ENCODE measurements at regions not wholly inside any gene's neighbourhood (a gene's known extent, or its start where the extent isn't known, plus 50 kb on each side); places are given as distances from the start of the nearest gene placed in this dataset.

DNA sequence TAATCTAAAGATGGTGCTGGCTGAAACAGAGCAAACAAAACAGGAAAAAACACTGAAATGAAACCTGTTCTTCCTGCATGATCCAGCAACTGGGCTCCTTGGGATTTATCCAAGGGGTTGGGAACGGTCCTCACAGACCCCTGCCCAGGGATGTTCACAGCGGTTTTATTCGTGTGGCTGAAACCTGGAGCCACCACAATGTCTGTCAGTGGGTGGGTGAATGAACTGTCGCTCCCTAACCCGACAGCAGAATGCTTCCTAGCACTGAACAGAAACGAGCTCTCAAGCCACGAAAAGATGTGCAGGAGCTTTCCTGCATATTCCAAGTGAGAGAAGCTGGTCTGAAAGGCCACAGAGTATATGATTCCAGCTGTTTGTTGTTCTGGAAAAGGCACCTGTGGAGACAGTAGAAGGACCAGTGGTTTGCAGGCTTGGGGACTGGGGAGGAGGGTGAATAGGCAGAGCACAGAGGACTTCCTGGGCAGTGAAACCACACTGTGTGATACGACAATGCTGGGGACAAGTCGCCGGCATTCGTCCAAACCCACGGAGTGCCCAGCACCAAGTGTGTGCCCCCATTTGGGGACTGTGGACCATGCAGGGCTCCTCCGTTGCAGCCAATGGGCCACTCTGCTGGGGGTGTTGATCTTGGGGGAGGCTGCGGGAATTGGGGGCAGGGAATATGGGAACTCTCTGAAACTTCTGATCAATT is 73.9 kb downstream of the TEX29 start:
- Histone ChIP-seq H3K27me3 (ENCODE audit: control insufficient read depth, insufficient read depth, low read length) (no peaks in the 10 kb centered on the region), H3K4me1 (ENCODE audit: control insufficient read depth, extremely low read depth, insufficient read depth, low read length) (no peaks in the 10 kb centered on the region), H3K9ac (ENCODE audit: insufficient read depth, low read length) (no peak overlapping the region), H3K79me2 (ENCODE audit: control insufficient read depth, insufficient read depth, low read length) (no peaks in the 10 kb centered on the region), H3K9me3 (ENCODE audit: control insufficient read depth, insufficient read depth, low read depth, low read length) (no peaks in the 10 kb centered on the region), H4K20me1 (ENCODE audit: control insufficient read depth, extremely low read depth, insufficient read depth, low read length) (no peaks in the 10 kb centered on the region), H3K36me3 (ENCODE audit: control insufficient read depth, insufficient read depth, low read length) (no peaks in the 10 kb centered on the region), H3K4me2 (ENCODE audit: extremely low read depth, insufficient read depth, low read length) (no peak overlapping the region), H3K27ac (ENCODE audit: insufficient read depth, low read length) (no peak overlapping the region), H2AFZ (ENCODE audit: low read length) (no peak overlapping the region), H3K4me3 (replicated peaks in 1 of 4; ENCODE audit: control extremely low read depth in 1 of 4, insufficient read depth in 1 of 4, low read depth in 3 of 4, low read length in 4 of 4) (no peak overlapping the region)
- DNase-seq (ENCODE audit: low read depth in 2 of 2): no peak
- TF ChIP-seq EZH2 (IDR thresholded peaks at IDR 0.05; ENCODE audit: low read length, missing control alignments): no peak
- TF ChIP-seq, protein P1, sequence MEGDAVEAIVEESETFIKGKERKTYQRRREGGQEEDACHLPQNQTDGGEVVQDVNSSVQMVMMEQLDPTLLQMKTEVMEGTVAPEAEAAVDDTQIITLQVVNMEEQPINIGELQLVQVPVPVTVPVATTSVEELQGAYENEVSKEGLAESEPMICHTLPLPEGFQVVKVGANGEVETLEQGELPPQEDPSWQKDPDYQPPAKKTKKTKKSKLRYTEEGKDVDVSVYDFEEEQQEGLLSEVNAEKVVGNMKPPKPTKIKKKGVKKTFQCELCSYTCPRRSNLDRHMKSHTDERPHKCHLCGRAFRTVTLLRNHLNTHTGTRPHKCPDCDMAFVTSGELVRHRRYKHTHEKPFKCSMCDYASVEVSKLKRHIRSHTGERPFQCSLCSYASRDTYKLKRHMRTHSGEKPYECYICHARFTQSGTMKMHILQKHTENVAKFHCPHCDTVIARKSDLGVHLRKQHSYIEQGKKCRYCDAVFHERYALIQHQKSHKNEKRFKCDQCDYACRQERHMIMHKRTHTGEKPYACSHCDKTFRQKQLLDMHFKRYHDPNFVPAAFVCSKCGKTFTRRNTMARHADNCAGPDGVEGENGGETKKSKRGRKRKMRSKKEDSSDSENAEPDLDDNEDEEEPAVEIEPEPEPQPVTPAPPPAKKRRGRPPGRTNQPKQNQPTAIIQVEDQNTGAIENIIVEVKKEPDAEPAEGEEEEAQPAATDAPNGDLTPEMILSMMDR (conservative IDR thresholded peaks at IDR 0.05 in 1 of 2, IDR thresholded peaks at IDR 0.05 in 1 of 2; ENCODE audit: low read depth in 1 of 2, low read length in 2 of 2): no peak

DNA sequence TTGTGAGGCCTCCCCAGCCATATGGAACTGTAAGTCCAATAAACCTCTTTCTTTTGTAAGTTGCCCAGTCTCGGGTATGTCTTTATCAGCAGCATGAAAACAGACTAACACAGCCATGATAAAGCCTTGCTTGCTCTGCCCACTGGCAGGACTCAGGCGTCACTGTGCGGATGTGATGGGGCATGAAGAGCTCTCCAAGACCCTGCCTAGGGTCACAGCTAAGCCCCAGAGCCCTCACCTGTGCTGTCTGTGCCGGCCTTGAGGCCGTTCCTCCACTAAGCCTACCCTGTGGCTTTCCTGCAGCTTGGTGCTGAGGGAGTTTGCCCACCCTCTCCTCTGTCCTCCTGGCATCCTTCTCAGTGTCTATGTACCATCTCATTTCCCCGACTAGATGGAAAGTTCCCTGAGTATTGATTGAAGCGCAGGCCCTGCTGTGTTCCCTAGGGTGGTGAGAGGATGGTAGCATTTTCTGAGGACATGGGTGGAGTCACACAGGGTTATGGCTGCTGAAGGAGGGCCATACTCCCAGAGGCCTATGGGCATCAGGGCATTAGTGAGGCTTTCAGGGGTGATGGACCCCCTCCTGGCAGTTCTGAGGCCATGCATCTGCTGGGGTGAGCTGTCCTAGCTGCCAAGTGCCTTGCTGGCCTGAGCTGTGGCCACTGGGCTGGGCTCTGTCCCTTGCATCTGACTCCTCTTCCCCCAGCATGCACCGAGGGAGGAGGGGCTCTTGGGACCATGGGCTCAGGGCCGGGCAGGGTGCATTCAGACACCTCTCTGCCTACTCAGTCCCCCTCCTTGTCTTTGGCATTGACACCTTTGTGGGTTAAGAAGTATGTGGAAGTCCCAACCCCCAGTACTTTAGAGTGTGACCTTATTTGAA is 75.3 kb downstream of the TEX29 start:
- Histone ChIP-seq H4K20me1 (ENCODE audit: control insufficient read depth, extremely low read depth, insufficient read depth, low read length) (no peaks in the 10 kb centered on the region), H3K36me3 (ENCODE audit: control insufficient read depth, insufficient read depth, low read length) (no peaks in the 10 kb centered on the region), H2AFZ (ENCODE audit: low read length) (no peak overlapping the region), H3K4me3 (replicated peaks in 1 of 4; ENCODE audit: control extremely low read depth in 1 of 4, insufficient read depth in 1 of 4, low read depth in 3 of 4, low read length in 4 of 4) (no peak overlapping the region), H3K9ac (ENCODE audit: insufficient read depth, low read length) (no peak overlapping the region), H3K27ac (ENCODE audit: insufficient read depth, low read length) (no peak overlapping the region), H3K4me2 (ENCODE audit: extremely low read depth, insufficient read depth, low read length) (no peak overlapping the region), H3K9me3 (ENCODE audit: control insufficient read depth, insufficient read depth, low read depth, low read length) (no peaks in the 10 kb centered on the region), H3K27me3 (ENCODE audit: control insufficient read depth, insufficient read depth, low read length) (no peaks in the 10 kb centered on the region), H3K4me1 (ENCODE audit: control insufficient read depth, extremely low read depth, insufficient read depth, low read length) (no peaks in the 10 kb centered on the region), H3K79me2 (ENCODE audit: control insufficient read depth, insufficient read depth, low read length) (no peaks in the 10 kb centered on the region)
- DNase-seq (ENCODE audit: low read depth in 2 of 2): no peak
- no peak for TF ChIP-seq EZH2 (IDR thresholded peaks at IDR 0.05; ENCODE audit: low read length, missing control alignments)
- TF ChIP-seq, protein P1 (conservative IDR thresholded peaks at IDR 0.05 in 1 of 2, IDR thresholded peaks at IDR 0.05 in 1 of 2; ENCODE audit: low read depth in 1 of 2, low read length in 2 of 2): no peak

DNA sequence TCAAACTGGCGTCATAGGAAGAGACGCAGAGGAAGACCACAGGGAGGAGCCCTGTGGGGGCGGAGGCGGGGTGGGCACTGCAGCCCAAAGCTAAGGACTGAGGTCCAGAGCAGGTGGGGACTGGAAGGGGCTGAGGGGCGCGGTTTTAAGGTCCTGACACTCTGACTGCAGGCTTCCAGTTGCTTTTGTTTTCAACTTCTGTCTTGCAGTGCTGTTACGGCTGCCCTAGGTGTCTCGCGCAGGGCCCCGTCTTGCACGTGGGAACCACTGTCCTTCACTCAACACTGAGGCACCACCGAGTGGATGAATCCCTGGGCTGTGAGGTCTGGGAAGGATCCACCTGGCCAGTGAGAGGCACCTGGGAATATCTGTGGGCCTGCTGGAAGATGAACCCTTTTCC is 76.0 kb downstream of the TEX29 start:
- H4K20me1 ChIP-seq (ENCODE audit: control insufficient read depth, extremely low read depth, insufficient read depth, low read length): no peaks in the 10 kb centered on the region
- H3K36me3 ChIP-seq (ENCODE audit: control insufficient read depth, insufficient read depth, low read length): no peaks in the 10 kb centered on the region
- no peaks in the 10 kb centered on the region for H3K4me1 ChIP-seq (ENCODE audit: control insufficient read depth, extremely low read depth, insufficient read depth, low read length)
- no peaks in the 10 kb centered on the region for H3K27me3 ChIP-seq (ENCODE audit: control insufficient read depth, insufficient read depth, low read length)
- H3K4me3 ChIP-seq (replicated peaks in 1 of 4; ENCODE audit: control extremely low read depth in 1 of 4, insufficient read depth in 1 of 4, low read depth in 3 of 4, low read length in 4 of 4): no peak overlapping the region
- H3K4me2 ChIP-seq (ENCODE audit: extremely low read depth, insufficient read depth, low read length): no peak overlapping the region
- no peak overlapping the region for H3K27ac ChIP-seq (ENCODE audit: insufficient read depth, low read length)
- H3K9ac ChIP-seq (ENCODE audit: insufficient read depth, low read length): no peak overlapping the region
- DNase-seq (ENCODE audit: low read depth in 2 of 2): no peak
- H3K9me3 ChIP-seq (ENCODE audit: control insufficient read depth, insufficient read depth, low read depth, low read length): no peaks in the 10 kb centered on the region
- H3K79me2 ChIP-seq (ENCODE audit: control insufficient read depth, insufficient read depth, low read length): no peaks in the 10 kb centered on the region
- no peak overlapping the region for H2AFZ ChIP-seq (ENCODE audit: low read length)
- TF ChIP-seq EZH2 (IDR thresholded peaks at IDR 0.05; ENCODE audit: low read length, missing control alignments): no peak
- TF ChIP-seq, protein P1 (conservative IDR thresholded peaks at IDR 0.05 in 1 of 2, IDR thresholded peaks at IDR 0.05 in 1 of 2; ENCODE audit: low read depth in 1 of 2, low read length in 2 of 2): no peak
